HepG2 (cell line): ENCODE measurements at regions not wholly inside any gene's neighbourhood (a gene's known extent, or its start where the extent isn't known, plus 50 kb on each side); places are given as distances from the start of the nearest gene placed in this dataset.

Experiments
- ATAC-seq: fragments of 200-7000 bp; cut with Tn5 transposase; 3 replicates; pipeline ENCODE4 v1.9.1; 2020; ENCODE audit warnings: mild to moderate bottlenecking, moderate library complexity
- BruUV-seq: library from RNA; stranded (reverse); fragments of 400-500 nt; replicated peaks from 2 replicates; lab custom pipeline; 2021; lab: Mats Ljungman, UMichigan
- CTCF ChIA-PET: fragments of 300-600 bp; formaldehyde crosslinking; extraction: SDS; loops from one replicate; lab custom pipeline; 2021; ENCODE audit warnings: low total read pairs, inconsistent platforms, low intra/inter-chr PET ratio; lab: Yijun Ruan, JAX
- POLR2A ChIA-PET: fragments of 350-600 bp; sonication (Branson Sonifier 250); formaldehyde crosslinking; loops from one replicate; lab custom pipeline; 2020; ENCODE audit warnings: antibody characterized with exemption, inconsistent platforms; lab: Yijun Ruan, JAX
- DNase-seq: peaks from one replicate; pipeline ENCODE4 v3.0.0-alpha.2; 2015; ENCODE audit warnings: low spot score
- FAIRE-seq: peaks from 3 replicates; lab custom pipeline; 2011; peaks lifted over from hg19 to GRCh38; lab: Jason Lieb, UNC
- H2AFZ ChIP-seq: one replicate; pipeline ENCODE4 v1.6.1; 2011; ENCODE audit warnings: low read length, inconsistent platforms
- H3K27ac ChIP-seq: fragments of 300-600 bp; 3 replicates; pipeline ENCODE4 v1.8.0; 2011; ENCODE audit warnings: mixed run types, mild to moderate bottlenecking, mixed read lengths, low read length, inconsistent platforms; ENCODE audit not compliant: insufficient read depth; ENCODE audit errors: extremely low read length
- H3K27me3 ChIP-seq, 2 experiments: fragments of 200-600 bp in 1 of 2; 2 replicates in 1 of 2; 3 replicates in 1 of 2; pipeline versions ENCODE4 v1.6.0 to v1.8.0; 2011; ENCODE audit warnings: low read length in 2 of 2, mild to moderate bottlenecking in 2 of 2, moderate library complexity in 2 of 2, inconsistent platforms in 1 of 2; ENCODE audit not compliant: insufficient read depth in 2 of 2, control insufficient read depth in 1 of 2
- H3K36me3 ChIP-seq, 2 experiments: fragments of 200-600 bp in 1 of 2; replicated peaks in 1 of 2; 2 replicates in 1 of 2; 3 replicates in 1 of 2; pipeline versions ENCODE4 v1.5.1 to v1.8.0; 2011; ENCODE audit warnings: low read length in 2 of 2, inconsistent platforms in 1 of 2; ENCODE audit not compliant: insufficient read depth in 2 of 2, control insufficient read depth in 1 of 2
- H3K4me1 ChIP-seq: 2 replicates; pipeline ENCODE4 v1.5.1; 2012; ENCODE audit warnings: low read length, inconsistent platforms; ENCODE audit not compliant: insufficient read depth
- H3K4me2 ChIP-seq: 2 replicates; pipeline ENCODE4 v1.6.0; 2011; ENCODE audit warnings: low read depth, low read length, inconsistent platforms
- H3K4me3 ChIP-seq, 3 experiments: fragments of 200-600 bp in 1 of 3; sonication (generic), shearing (Covaris generic) in 1 of 3; replicated peaks in 1 of 3; 2 replicates each; pipeline ENCODE4 v1.5.1; 2011 to 2016; ENCODE audit warnings: low read length in 3 of 3, inconsistent platforms in 2 of 3, low read depth in 2 of 3, mild to moderate bottlenecking in 2 of 3, control low read depth in 1 of 3, mixed read lengths in 1 of 3; ENCODE audit not compliant: insufficient read depth in 1 of 3
- H3K79me2 ChIP-seq: one replicate; pipeline ENCODE4 v1.6.1; 2011; ENCODE audit warnings: low read length, inconsistent platforms; ENCODE audit not compliant: insufficient read depth
- H3K9ac ChIP-seq: 2 replicates; pipeline ENCODE4 v1.6.0; 2011; ENCODE audit warnings: mild to moderate bottlenecking, low read depth, low read length, inconsistent platforms; ENCODE audit not compliant: insufficient read depth
- H3K9me3 ChIP-seq: 2 replicates; pipeline ENCODE4 v1.5.1; 2012; ENCODE audit warnings: mild to moderate bottlenecking, low read length
- H4K20me1 ChIP-seq: 2 replicates; pipeline ENCODE4 v1.6.0; 2011; ENCODE audit warnings: inconsistent platforms, mild to moderate bottlenecking, low read length, moderate library complexity; ENCODE audit not compliant: insufficient read depth
- AKAP8 ChIP-seq: sonication (generic); formaldehyde crosslinking; IDR thresholded peaks from 2 replicates; pipeline ENCODE4 v1.5.1; 2020; ENCODE audit warnings: mild to moderate bottlenecking, missing genetic modification reagents
- REPIN1 ChIP-seq: sonication (generic); formaldehyde crosslinking; IDR thresholded peaks from 2 replicates; pipeline ENCODE4 v1.8.0; 2022; ENCODE audit warnings: missing genetic modification reagents, low read depth, mild to moderate bottlenecking, borderline replicate concordance
- SOX6 ChIP-seq, 2 experiments: fragments of 450-650 bp in 1 of 2; sonication (generic) in 1 of 2; formaldehyde crosslinking in 1 of 2; IDR thresholded peaks; 2 replicates each; pipeline versions ENCODE4 v1.4.0 to v1.6.1; 2017 to 2020; ENCODE audit warnings: antibody characterized with exemption in 1 of 2, mild to moderate bottlenecking in 1 of 2, missing genetic modification reagents in 1 of 2
- ZFP36L2 ChIP-seq: sonication (generic); formaldehyde crosslinking; IDR thresholded peaks from 2 replicates; pipeline ENCODE4 v1.4.0; 2020; ENCODE audit warnings: missing genetic modification reagents
- ZNF318 ChIP-seq: sonication (generic); formaldehyde crosslinking; IDR thresholded peaks from 2 replicates; pipeline ENCODE4 v1.4.0; 2020; ENCODE audit warnings: mild to moderate bottlenecking, missing genetic modification reagents
- ZNF333 ChIP-seq: sonication (generic); formaldehyde crosslinking; IDR thresholded peaks from 2 replicates; pipeline ENCODE4 v1.4.0; 2020; ENCODE audit warnings: mild to moderate bottlenecking, missing genetic modification reagents, borderline replicate concordance
- ZNF383 ChIP-seq: sonication (generic); formaldehyde crosslinking; IDR thresholded peaks from 2 replicates; pipeline ENCODE4 v1.4.0; 2020; ENCODE audit warnings: missing genetic modification reagents, mild to moderate bottlenecking, borderline replicate concordance
- ZNF816 ChIP-seq: sonication (generic); formaldehyde crosslinking; IDR thresholded peaks from 2 replicates; pipeline ENCODE4 v1.8.0; 2022; ENCODE audit warnings: missing genetic modification reagents, mild to moderate bottlenecking, borderline replicate concordance
- ZSCAN30 ChIP-seq: sonication (generic); formaldehyde crosslinking; IDR thresholded peaks from 2 replicates; pipeline ENCODE4 v1.5.0; 2020; ENCODE audit warnings: mild to moderate bottlenecking, missing genetic modification reagents
- WGBS: methylation state at CpG from one replicate; pipeline ENCODE4 v1.1.6; 2017; ENCODE audit warnings: low lambda C conversion rate; 5-methylcytosine and 5-hydroxymethylcytosine counted together
- in situ Hi-C: cut with HindIII; loops from 2 replicates; pipeline ENCODE4 v1.10.0; 2017; ENCODE audit warnings: low pct_unique_long_range_greater_than_20kb; ENCODE audit not compliant: extremely low pct_ligation_motif_present
- intact Hi-C: fragments of 100-400 bp; cut with micrococcal nuclease; formaldehyde crosslinking; loops from one replicate; pipeline ENCODE4 v1.10.0; 2022; ENCODE audit not compliant: unreplicated experiment
- TF ChIP-seq, protein P1 (sequence below): sonication (generic); formaldehyde crosslinking; IDR thresholded peaks from 2 replicates; pipeline ENCODE4 v1.8.1; 2023; ENCODE audit warnings: missing genetic modification reagents, mild to moderate bottlenecking, borderline replicate concordance
- TF ChIP-seq, protein P2 (sequence below): sonication (generic); formaldehyde crosslinking; IDR thresholded peaks from 2 replicates; pipeline ENCODE4 v1.4.0; 2020; ENCODE audit warnings: mild to moderate bottlenecking, missing genetic modification reagents

- no peak overlapping the region for H2AFZ ChIP-seq
- H3K4me2 ChIP-seq = no peak overlapping the region
- WGBS = 5% methylated on average over 2 of the region's 2 CpGs
- H3K4me1 ChIP-seq = peaks cover 6% of the 10 kb centered on the region
- BruUV-seq = no TSS peak
- intact Hi-C loops = no loop called here
- FAIRE-seq = no peak
- in situ Hi-C loops = no loop called here
- no peak for DNase-seq
- no peak overlapping the region for H3K9ac ChIP-seq
- H3K79me2 ChIP-seq = no peaks in the 10 kb centered on the region
- ChIA-PET POLR2A (no interaction called here), CTCF (no interaction called here)
- ATAC-seq = no peak
- H3K27me3 ChIP-seq = peaks cover 2 to 12% of the 10 kb centered on the region in 2 experiments; a peak in 3 of 5 replicates
- no peaks in the 10 kb centered on the region for H4K20me1 ChIP-seq
- H3K27ac ChIP-seq = no peak overlapping the region
- no peaks in the 10 kb centered on the region for H3K9me3 ChIP-seq
- no peaks in the 10 kb centered on the region for H3K36me3 ChIP-seq
- TF ChIP-seq, protein P1, sequence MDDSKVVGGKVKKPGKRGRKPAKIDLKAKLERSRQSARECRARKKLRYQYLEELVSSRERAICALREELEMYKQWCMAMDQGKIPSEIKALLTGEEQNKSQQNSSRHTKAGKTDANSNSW (CRISPR knock-in tag) = no peak
- TF ChIP-seq ZSCAN30 (CRISPR knock-in tag) (no peak), ZNF318 (CRISPR knock-in tag) (no peak), ZNF383 (CRISPR knock-in tag) (no peak), REPIN1 (CRISPR knock-in tag) (no peak), ZFP36L2 (CRISPR knock-in tag) (no peak), AKAP8 (CRISPR knock-in tag) (no peak), SOX6 (IDR thresholded peaks at IDR 0.05) (no peak), SOX6 (CRISPR knock-in tag; IDR thresholded peaks at IDR 0.05) (no peak), ZNF333 (CRISPR knock-in tag) (no peak), ZNF816 (CRISPR knock-in tag) (no peak)
- TF ChIP-seq, protein P2, sequence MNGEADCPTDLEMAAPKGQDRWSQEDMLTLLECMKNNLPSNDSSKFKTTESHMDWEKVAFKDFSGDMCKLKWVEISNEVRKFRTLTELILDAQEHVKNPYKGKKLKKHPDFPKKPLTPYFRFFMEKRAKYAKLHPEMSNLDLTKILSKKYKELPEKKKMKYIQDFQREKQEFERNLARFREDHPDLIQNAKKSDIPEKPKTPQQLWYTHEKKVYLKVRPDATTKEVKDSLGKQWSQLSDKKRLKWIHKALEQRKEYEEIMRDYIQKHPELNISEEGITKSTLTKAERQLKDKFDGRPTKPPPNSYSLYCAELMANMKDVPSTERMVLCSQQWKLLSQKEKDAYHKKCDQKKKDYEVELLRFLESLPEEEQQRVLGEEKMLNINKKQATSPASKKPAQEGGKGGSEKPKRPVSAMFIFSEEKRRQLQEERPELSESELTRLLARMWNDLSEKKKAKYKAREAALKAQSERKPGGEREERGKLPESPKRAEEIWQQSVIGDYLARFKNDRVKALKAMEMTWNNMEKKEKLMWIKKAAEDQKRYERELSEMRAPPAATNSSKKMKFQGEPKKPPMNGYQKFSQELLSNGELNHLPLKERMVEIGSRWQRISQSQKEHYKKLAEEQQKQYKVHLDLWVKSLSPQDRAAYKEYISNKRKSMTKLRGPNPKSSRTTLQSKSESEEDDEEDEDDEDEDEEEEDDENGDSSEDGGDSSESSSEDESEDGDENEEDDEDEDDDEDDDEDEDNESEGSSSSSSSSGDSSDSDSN (CRISPR knock-in tag) = no peak
- H3K4me3 ChIP-seq = no peak overlapping the region
Measured at GRCh38 chr2:16011621-16011960, 71.2 kb downstream of the MYCN start.
